Left lung (tissue), 4 donors: ENCODE measurements at regions not wholly inside any gene's neighbourhood (a gene's known extent, or its start where the extent isn't known, plus 50 kb on each side); places are given as distances from the start of the nearest gene placed in this dataset.

Experiments used
- ATAC-seq: fragments of 200-7000 bp; cut with Tn5 transposase; one replicate; pipeline ENCODE4 v1.9.1; 2020; ENCODE audit warnings: moderate library complexity
- DNase-seq, 4 donors: peaks; one replicate each; pipeline ENCODE4 v3.0.0-alpha.2; 2013 to 2020
- H3K27ac ChIP-seq, 2 donors: fragments of 200-600 bp; sonication (generic) in 1 of 2; one replicate each; pipeline versions ENCODE4 v1.5.0 to v1.8.0; 2020 to 2021
- H3K27me3 ChIP-seq, 2 donors: fragments of 200-600 bp; sonication (generic) in 1 of 2; one replicate each; pipeline versions ENCODE4 v1.5.0 to v1.8.0; 2020 to 2021
- H3K36me3 ChIP-seq, 2 donors: fragments of 200-600 bp; sonication (generic) in 1 of 2; one replicate each; pipeline versions ENCODE4 v1.5.0 to v1.8.0; 2020 to 2021
- H3K4me1 ChIP-seq, 2 donors: fragments of 200-600 bp; one replicate each; pipeline ENCODE4 v1.8.0; 2021
- H3K4me3 ChIP-seq, 2 donors: fragments of 200-600 bp; sonication (generic) in 1 of 2; one replicate each; pipeline versions ENCODE4 v1.5.0 to v1.8.0; 2020 to 2021; ENCODE audit warnings: mild to moderate bottlenecking in 1 of 2
- H3K9me3 ChIP-seq, 2 donors: fragments of 200-600 bp; sonication (generic) in 1 of 2; one replicate each; pipeline versions ENCODE4 v1.5.0 to v1.8.0; 2020 to 2021
- CTCF ChIP-seq, 2 donors: fragments of 200-600 bp; sonication (generic) in 1 of 2; IDR thresholded peaks; one replicate each; pipeline versions ENCODE4 v1.5.0 to v1.8.0; 2021; ENCODE audit warnings: antibody characterized with exemption in 2 of 2
- intact Hi-C, 2 donors: fragments of 100-400 bp; cut with DNase I; formaldehyde crosslinking; loops; one replicate each; pipeline versions ENCODE4 v1.11.2 to v1.14.2; 2022
- donor health status: DM: no; HTN: yes; CAD: no.
- donor health status: DM: no; HTN: no; CAD: no.

GRCh38 chr5:3698412-3698811 is 102.8 kb downstream of the IRX1 start:
- DNase-seq: no peak
- TF ChIP-seq CTCF (IDR thresholded peaks at IDR 0.05): no peak
- Histone ChIP-seq H3K36me3 (no peaks in the 10 kb centered on the region), H3K9me3 (no peaks in the 10 kb centered on the region), H3K27me3 (no peaks in the 10 kb centered on the region), H3K4me1 (no peaks in the 10 kb centered on the region), H3K4me3 (no peak overlapping the region), H3K27ac (no peak overlapping the region)
- no peak for ATAC-seq
- intact Hi-C loops: no loop called here

GRCh38 chr5:3701694-3702093 is 106.1 kb downstream of the IRX1 start:
- DNase-seq (no peak), ATAC-seq (no peak)
- Histone ChIP-seq H3K9me3 (no peaks in the 10 kb centered on the region), H3K4me3 (no peak overlapping the region), H3K36me3 (no peaks in the 10 kb centered on the region), H3K4me1 (no peaks in the 10 kb centered on the region), H3K27me3 (no peaks in the 10 kb centered on the region), H3K27ac (no peak overlapping the region)
- no peak for TF ChIP-seq CTCF (IDR thresholded peaks at IDR 0.05)
- intact Hi-C loops: no loop called here

- Histone ChIP-seq H3K27ac (no peak overlapping the region), H3K9me3 (no peaks in the 10 kb centered on the region), H3K4me3 (no peak overlapping the region), H3K4me1 (no peaks in the 10 kb centered on the region), H3K27me3 (no peaks in the 10 kb centered on the region), H3K36me3 (no peaks in the 10 kb centered on the region)
- ATAC-seq (no peak), DNase-seq (no peak)
- intact Hi-C loops: no loop called here
- TF ChIP-seq CTCF (IDR thresholded peaks at IDR 0.05): no peak
Measured at GRCh38 chr5:3704661-3705060, 109.0 kb downstream of the IRX1 start.

GRCh38 chr5:3709068-3709716 is 113.6 kb downstream of the IRX1 start:
- TF ChIP-seq CTCF (IDR thresholded peaks at IDR 0.05): no peak
- Histone ChIP-seq H3K27me3 (no peaks in the 10 kb centered on the region), H3K9me3 (no peaks in the 10 kb centered on the region), H3K27ac (no peak overlapping the region), H3K36me3 (no peaks in the 10 kb centered on the region), H3K4me1 (no peaks in the 10 kb centered on the region), H3K4me3 (no peak overlapping the region)
- ATAC-seq (no peak), DNase-seq (no peak)
- intact Hi-C loops: no loop called here

- ATAC-seq (no peak), DNase-seq (no peak)
- Histone ChIP-seq H3K36me3 (no peaks in the 10 kb centered on the region), H3K4me3 (no peak overlapping the region), H3K27me3 (no peaks in the 10 kb centered on the region), H3K4me1 (no peaks in the 10 kb centered on the region), H3K9me3 (no peaks in the 10 kb centered on the region), H3K27ac (no peak overlapping the region)
- no peak for TF ChIP-seq CTCF (IDR thresholded peaks at IDR 0.05)
- intact Hi-C loops: no loop called here
Measured at GRCh38 chr5:3709717-3710348, 114.2 kb downstream of the IRX1 start.
